ENCODE measurements at regions not wholly inside any gene's neighbourhood (a gene's known extent, or its start where the extent isn't known, plus 50 kb on each side); places are given as distances from the start of the nearest gene placed in this dataset.

- Histone ChIP-seq H3F3A (ENCODE audit: low read length, unreplicated experiment) (no peaks in the 10 kb centered on the region), H3K4me1 (ENCODE audit: insufficient read depth, low read length) (no peaks in the 10 kb centered on the region), H3K4me2 (ENCODE audit: low read length) (no peak overlapping the region), H3K4me3 (ENCODE audit: low read length) (no peak overlapping the region), H3K27ac (ENCODE audit: low read length) (no peak overlapping the region), H3K9ac (ENCODE audit: low read length) (no peak overlapping the region), H3K27me3 (ENCODE audit: low read length) (no peaks in the 10 kb centered on the region), H3K79me2 (ENCODE audit: low read length) (no peaks in the 10 kb centered on the region), H2AFZ (ENCODE audit: low read length) (no peak overlapping the region), H3K9me3 (ENCODE audit: low read length) (no peaks in the 10 kb centered on the region), H4K20me1 (ENCODE audit: low read length) (no peaks in the 10 kb centered on the region), H3K9me2 (replicated peaks; ENCODE audit: low read length) (no peaks in the 10 kb centered on the region), H3K36me3 (ENCODE audit: low read depth, low read length) (no peaks in the 10 kb centered on the region)
- TF ChIP-seq CTCF (conservative IDR thresholded peaks at IDR 0.05; ENCODE audit: low read depth, low read length): no peak
- no peak for TF ChIP-seq EZH2 (IDR thresholded peaks at IDR 0.05; ENCODE audit: low read length, unreplicated experiment)
- no peak for TF ChIP-seq EZH2phosphoT487 (IDR thresholded peaks at IDR 0.05; ENCODE audit: borderline replicate concordance, low read length)
- DNase-seq (no peak), ATAC-seq (no peak)
- ChIA-PET POLR2A (ENCODE audit: unreplicated experiment) (no interaction called here), CTCF (no interaction called here)
- no TSS peak for BruUV-seq (replicated peaks)
- intact Hi-C loops (cut with micrococcal nuclease): no loop called here
These were observed 51.3 kb downstream of the OR10H4 start for GRCh38 chr19:16000024-16000663.

DNA sequence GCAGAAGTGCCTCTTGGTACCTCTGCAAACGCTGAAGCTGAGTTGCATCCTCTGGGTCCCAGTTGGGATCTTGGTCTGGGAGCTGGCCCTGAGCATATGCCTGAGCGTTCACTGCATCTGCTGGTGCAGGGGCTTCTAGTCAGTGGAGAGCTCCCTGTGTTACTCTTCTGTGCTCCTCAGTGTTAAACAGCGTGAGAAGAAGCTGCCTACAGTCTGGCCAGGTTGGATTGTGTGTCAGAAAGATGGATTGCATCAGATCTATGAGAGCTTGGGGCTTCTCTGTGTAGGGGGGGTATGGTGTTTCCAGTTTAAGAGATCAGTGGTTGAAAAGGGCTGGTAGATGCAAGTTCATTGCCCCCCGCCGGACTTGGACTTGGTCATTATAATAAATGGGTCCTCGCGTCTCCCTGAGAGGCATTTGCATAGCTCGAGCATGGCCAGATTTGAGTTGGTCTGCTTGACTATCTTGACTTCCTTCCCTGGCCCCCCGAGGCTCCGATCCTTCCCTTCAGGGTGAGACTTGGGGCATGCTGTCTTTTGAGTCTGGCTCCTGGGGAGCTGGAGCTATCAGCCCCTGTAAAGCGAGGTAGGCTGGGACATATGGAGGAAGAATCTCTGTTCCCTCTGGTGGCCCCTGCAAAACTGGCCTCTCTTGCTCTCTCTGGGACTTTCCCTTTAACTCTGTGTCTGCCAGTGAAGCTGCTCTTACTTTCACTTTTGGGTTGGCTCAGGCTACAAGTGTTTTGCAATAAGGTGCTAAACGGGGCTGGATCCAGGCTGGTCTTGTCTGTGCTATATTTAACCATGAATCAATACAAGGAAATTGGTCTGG, 52.9 kb downstream of the OR10H4 start:
- H4K20me1 ChIP-seq (ENCODE audit: low read length): no peaks in the 10 kb centered on the region
- no peak overlapping the region for H3K27ac ChIP-seq (ENCODE audit: low read length)
- H3K27me3 ChIP-seq (ENCODE audit: low read length): no peaks in the 10 kb centered on the region
- no TSS peak for BruUV-seq (replicated peaks)
- H3K36me3 ChIP-seq (ENCODE audit: low read depth, low read length): no peaks in the 10 kb centered on the region
- no peak for TF ChIP-seq CTCF (conservative IDR thresholded peaks at IDR 0.05; ENCODE audit: low read depth, low read length)
- TF ChIP-seq EZH2phosphoT487 (IDR thresholded peaks at IDR 0.05; ENCODE audit: borderline replicate concordance, low read length): no peak
- TF ChIP-seq EZH2 (IDR thresholded peaks at IDR 0.05; ENCODE audit: low read length, unreplicated experiment): no peak
- H3K9me2 ChIP-seq (replicated peaks; ENCODE audit: low read length): no peaks in the 10 kb centered on the region
- H3K79me2 ChIP-seq (ENCODE audit: low read length): no peaks in the 10 kb centered on the region
- H3K4me1 ChIP-seq (ENCODE audit: insufficient read depth, low read length): no peaks in the 10 kb centered on the region
- peak overlapping the region; percentile 56 for H3K4me3 ChIP-seq (ENCODE audit: low read length)
- ATAC-seq (no peak), DNase-seq (peak; percentile 15)
- POLR2A ChIA-PET (ENCODE audit: unreplicated experiment): no interaction called here
- H3F3A ChIP-seq (ENCODE audit: low read length, unreplicated experiment): no peaks in the 10 kb centered on the region
- H3K4me2 ChIP-seq (ENCODE audit: low read length): peak overlapping the region; percentile 77
- CTCF ChIA-PET: no interaction called here
- peak overlapping the region; percentile 72 for H2AFZ ChIP-seq (ENCODE audit: low read length)
- H3K9me3 ChIP-seq (ENCODE audit: low read length): no peaks in the 10 kb centered on the region
- H3K9ac ChIP-seq (ENCODE audit: low read length): no peak overlapping the region
- intact Hi-C loops (cut with micrococcal nuclease): no loop called here
